ENCODE measurements at regions not wholly inside any gene's neighbourhood (a gene's known extent, or its start where the extent isn't known, plus 50 kb on each side); places are given as distances from the start of the nearest gene placed in this dataset.

DNA sequence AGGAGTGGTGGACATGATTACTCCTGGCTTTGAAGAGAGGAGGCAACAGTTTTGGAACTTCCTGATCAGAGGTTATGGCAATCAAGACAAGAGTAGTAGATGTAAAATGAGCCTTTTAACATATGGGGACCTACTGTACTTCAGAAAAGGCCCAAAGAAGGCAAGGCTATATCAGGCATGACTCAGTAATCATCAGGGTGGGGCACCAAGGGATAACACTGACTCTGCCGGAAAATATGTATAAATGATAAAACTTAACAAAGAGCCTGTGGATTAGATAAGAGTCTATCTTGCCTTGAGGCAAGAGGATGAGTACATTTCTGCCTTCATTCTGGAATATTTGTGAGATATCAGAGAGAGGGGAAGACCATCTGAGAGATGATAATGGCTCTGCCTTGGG, 1389.9 kb upstream of the MAP3K7 start (continued):
- TF ChIP-seq CTCF (IDR thresholded peaks at IDR 0.05; ENCODE audit: low read depth, low read length, missing input control) (no peak), HNF4G (IDR thresholded peaks at IDR 0.05) (no peak), YY1 (IDR thresholded peaks at IDR 0.05) (no peak), HNF4A (conservative IDR thresholded peaks at IDR 0.05) (no peak)

DNA sequence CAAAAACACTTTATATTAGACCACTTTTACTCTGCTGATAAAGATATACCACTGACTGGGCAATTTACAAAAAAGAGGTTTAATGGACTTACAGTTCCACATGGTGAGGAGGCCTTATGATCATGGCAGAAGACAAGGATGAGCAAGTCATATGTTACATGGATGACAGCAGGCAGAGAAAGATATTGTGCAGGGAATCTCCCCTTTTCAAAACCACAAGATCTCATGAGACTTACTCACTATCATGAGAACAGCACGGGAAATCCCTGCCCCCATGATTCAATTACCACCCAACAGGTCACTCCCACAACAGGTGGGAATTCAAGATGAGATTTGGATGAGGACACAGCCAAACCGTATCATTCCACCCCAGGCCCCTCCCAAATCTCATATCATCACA, 1383.8 kb upstream of the MAP3K7 start:
- no peaks in the 10 kb centered on the region for H3K27me3 ChIP-seq (ENCODE audit: control insufficient read depth in 4 of 4, insufficient read depth in 4 of 4, low read length in 3 of 4)

More for the DNA sequence above, 1383.8 kb upstream of the MAP3K7 start:
- Histone ChIP-seq H3K36me3 (ENCODE audit: control insufficient read depth in 4 of 4, insufficient read depth in 3 of 4, low read depth in 1 of 4, low read length in 3 of 4) (no peaks in the 10 kb centered on the region), H3K4me1 (ENCODE audit: control insufficient read depth in 4 of 4, insufficient read depth in 4 of 4, low read length in 3 of 4) (no peaks in the 10 kb centered on the region), H3K27ac (ENCODE audit: low read depth in 1 of 2, low read length in 2 of 2) (no peak overlapping the region), H3K9me3 (ENCODE audit: control insufficient read depth in 4 of 4, low read length in 3 of 4) (peaks cover 0 to 4% (median under 1%) of the 10 kb centered on the region in 4 donors), H3K4me3 (ENCODE audit: low read depth in 1 of 3, low read length in 3 of 3) (no peak overlapping the region), H3K9ac (ENCODE audit: low read depth in 1 of 2, low read length in 2 of 2) (no peak overlapping the region)
- no peak for DNase-seq (ENCODE audit: low spot score)
- TF ChIP-seq RAD21 (IDR thresholded peaks at IDR 0.05) = no peak
- no peak for TF ChIP-seq FOXA2 (IDR thresholded peaks at IDR 0.05)
- TF ChIP-seq SP1 (IDR thresholded peaks at IDR 0.05) = no peak
- no peak for TF ChIP-seq RXRA (IDR thresholded peaks at IDR 0.05)
- TF ChIP-seq, protein P1, sequence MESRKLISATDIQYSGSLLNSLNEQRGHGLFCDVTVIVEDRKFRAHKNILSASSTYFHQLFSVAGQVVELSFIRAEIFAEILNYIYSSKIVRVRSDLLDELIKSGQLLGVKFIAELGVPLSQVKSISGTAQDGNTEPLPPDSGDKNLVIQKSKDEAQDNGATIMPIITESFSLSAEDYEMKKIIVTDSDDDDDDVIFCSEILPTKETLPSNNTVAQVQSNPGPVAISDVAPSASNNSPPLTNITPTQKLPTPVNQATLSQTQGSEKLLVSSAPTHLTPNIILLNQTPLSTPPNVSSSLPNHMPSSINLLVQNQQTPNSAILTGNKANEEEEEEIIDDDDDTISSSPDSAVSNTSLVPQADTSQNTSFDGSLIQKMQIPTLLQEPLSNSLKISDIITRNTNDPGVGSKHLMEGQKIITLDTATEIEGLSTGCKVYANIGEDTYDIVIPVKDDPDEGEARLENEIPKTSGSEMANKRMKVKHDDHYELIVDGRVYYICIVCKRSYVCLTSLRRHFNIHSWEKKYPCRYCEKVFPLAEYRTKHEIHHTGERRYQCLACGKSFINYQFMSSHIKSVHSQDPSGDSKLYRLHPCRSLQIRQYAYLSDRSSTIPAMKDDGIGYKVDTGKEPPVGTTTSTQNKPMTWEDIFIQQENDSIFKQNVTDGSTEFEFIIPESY (IDR thresholded peaks at IDR 0.05) = no peak
- TF ChIP-seq EGR1 (IDR thresholded peaks at IDR 0.05; ENCODE audit: low read depth in 2 of 2) = no peak
- TF ChIP-seq CTCF (IDR thresholded peaks at IDR 0.05; ENCODE audit: low read depth, low read length, missing input control) = no peak
- TF ChIP-seq GABPA (IDR thresholded peaks at IDR 0.05 in 1 of 2, conservative IDR thresholded peaks at IDR 0.05 in 1 of 2) = no peak
- TF ChIP-seq FOXA1 (IDR thresholded peaks at IDR 0.05) = no peak
- no peak for TF ChIP-seq HNF4G (IDR thresholded peaks at IDR 0.05)
- no peak for TF ChIP-seq HNF4A (conservative IDR thresholded peaks at IDR 0.05)
- TF ChIP-seq MAX (IDR thresholded peaks at IDR 0.05) = no peak
- no peak for TF ChIP-seq NR2F2 (IDR thresholded peaks at IDR 0.05)
- no peak for TF ChIP-seq REST (IDR thresholded peaks at IDR 0.05)
- no peak for TF ChIP-seq JUND (IDR thresholded peaks at IDR 0.05)
- no peak for TF ChIP-seq YY1 (IDR thresholded peaks at IDR 0.05)
- WGBS = 53% methylated on average over 2 of the region's 2 CpGs

Measured in liver (tissue), 8 donors.